ENCODE measurements at regions not wholly inside any gene's neighbourhood (a gene's known extent, or its start where the extent isn't known, plus 50 kb on each side); places are given as distances from the start of the nearest gene placed in this dataset.

GRCh38 chr16:62177351-62178203, 141.3 kb upstream of the CDH8 start:
- TF ChIP-seq CTCF (IDR thresholded peaks at IDR 0.05): no peak
- TF ChIP-seq POLR2A (IDR thresholded peaks at IDR 0.05): no peak
